ENCODE measurements at regions not wholly inside any gene's neighbourhood (a gene's known extent, or its start where the extent isn't known, plus 50 kb on each side); places are given as distances from the start of the nearest gene placed in this dataset.

- Histone ChIP-seq H3K27me3 (no peaks in the 10 kb centered on the region), H3K9me3 (no peaks in the 10 kb centered on the region), H3K36me3 (no peaks in the 10 kb centered on the region), H3K4me3 (no peak overlapping the region), H3K27ac (no peak overlapping the region), H3K4me1 (no peaks in the 10 kb centered on the region)
- DNase-seq: no peak
- TF ChIP-seq CTCF (IDR thresholded peaks at IDR 0.05): no peak
- no peak for TF ChIP-seq POLR2A (IDR thresholded peaks at IDR 0.05)
- WGBS, 2 donors: 64 to 74% methylated on average over 2 of the region's 2 CpGs
- intact Hi-C loops (cut with DNase I): no loop called here
Observed at GRCh38 chr1:118254001-118254400, 69.0 kb upstream of the SPAG17 start.

GRCh38 chr1:118253053-118253915 is 68.3 kb upstream of the SPAG17 start:
- H3K9me3 ChIP-seq: no peaks in the 10 kb centered on the region
- TF ChIP-seq POLR2A (IDR thresholded peaks at IDR 0.05): no peak
- no peak for TF ChIP-seq CTCF (IDR thresholded peaks at IDR 0.05)
- no peaks in the 10 kb centered on the region for H3K4me1 ChIP-seq
- H3K27me3 ChIP-seq: no peaks in the 10 kb centered on the region
- no peaks in the 10 kb centered on the region for H3K36me3 ChIP-seq
- no peak overlapping the region for H3K27ac ChIP-seq
- WGBS, 2 donors: 60 to 72% methylated on average over 10 of the region's 10 CpGs
- H3K4me3 ChIP-seq: no peak overlapping the region
- DNase-seq: no peak
- intact Hi-C loops (cut with DNase I): no loop called here

- H3K27ac ChIP-seq: no peak overlapping the region
- H3K4me3 ChIP-seq: no peak overlapping the region
- intact Hi-C loops (cut with DNase I): no loop called here
- H3K4me1 ChIP-seq: no peaks in the 10 kb centered on the region
- H3K36me3 ChIP-seq: no peaks in the 10 kb centered on the region
- WGBS, 2 donors: 72 to 75% methylated on average over 3 of the region's 3 CpGs
- DNase-seq: no peak
- no peaks in the 10 kb centered on the region for H3K9me3 ChIP-seq
- no peaks in the 10 kb centered on the region for H3K27me3 ChIP-seq
- TF ChIP-seq POLR2A (IDR thresholded peaks at IDR 0.05) (no peak), CTCF (IDR thresholded peaks at IDR 0.05) (no peak)
Observed at GRCh38 chr1:118252624-118253023, 67.6 kb upstream of the SPAG17 start.

- Histone ChIP-seq H3K9me3 (no peaks in the 10 kb centered on the region), H3K4me3 (no peak overlapping the region), H3K4me1 (no peaks in the 10 kb centered on the region), H3K27ac (no peak overlapping the region), H3K27me3 (no peaks in the 10 kb centered on the region), H3K36me3 (no peaks in the 10 kb centered on the region)
- DNase-seq: no peak
- intact Hi-C loops (cut with DNase I): no loop called here
- no peak for TF ChIP-seq CTCF (IDR thresholded peaks at IDR 0.05)
- no peak for TF ChIP-seq POLR2A (IDR thresholded peaks at IDR 0.05)
- 43 to 55% methylated on average over 3 of the region's 3 CpGs for WGBS, 2 donors
Observed at GRCh38 chr1:118250232-118250631, 65.2 kb upstream of the SPAG17 start.

GRCh38 chr1:118249641-118250040 is 64.6 kb upstream of the SPAG17 start:
- TF ChIP-seq POLR2A (IDR thresholded peaks at IDR 0.05): no peak

More at GRCh38 chr1:118249641-118250040, 64.6 kb upstream of the SPAG17 start:
- H3K4me3 ChIP-seq: no peak overlapping the region
- no peaks in the 10 kb centered on the region for H3K36me3 ChIP-seq
- intact Hi-C loops (cut with DNase I): no loop called here
- no peak for DNase-seq
- H3K27me3 ChIP-seq: no peaks in the 10 kb centered on the region
- 79 to 84% methylated on average over 6 of the region's 6 CpGs for WGBS, 2 donors
- H3K27ac ChIP-seq: no peak overlapping the region
- no peaks in the 10 kb centered on the region for H3K4me1 ChIP-seq
- H3K9me3 ChIP-seq: no peaks in the 10 kb centered on the region

All from esophagus squamous epithelium (tissue), 5 donors.